HG03045 (cell line): ENCODE measurements at regions not wholly inside any gene's neighbourhood (a gene's known extent, or its start where the extent isn't known, plus 50 kb on each side); places are given as distances from the start of the nearest gene placed in this dataset.
"Not testable (repeated sequence)": the region's sequence is repeated elsewhere in the genome, so short reads cannot be mapped to it uniquely, and the experiment has no call there.

Experiments
- ATAC-seq: cut with Tn5 transposase; IDR thresholded peaks from one replicate; pipeline ENCODE4 v1.9.1; 2021; ENCODE audit warnings: mild to moderate bottlenecking, moderate library complexity; ENCODE audit not compliant: unreplicated experiment

DNA sequence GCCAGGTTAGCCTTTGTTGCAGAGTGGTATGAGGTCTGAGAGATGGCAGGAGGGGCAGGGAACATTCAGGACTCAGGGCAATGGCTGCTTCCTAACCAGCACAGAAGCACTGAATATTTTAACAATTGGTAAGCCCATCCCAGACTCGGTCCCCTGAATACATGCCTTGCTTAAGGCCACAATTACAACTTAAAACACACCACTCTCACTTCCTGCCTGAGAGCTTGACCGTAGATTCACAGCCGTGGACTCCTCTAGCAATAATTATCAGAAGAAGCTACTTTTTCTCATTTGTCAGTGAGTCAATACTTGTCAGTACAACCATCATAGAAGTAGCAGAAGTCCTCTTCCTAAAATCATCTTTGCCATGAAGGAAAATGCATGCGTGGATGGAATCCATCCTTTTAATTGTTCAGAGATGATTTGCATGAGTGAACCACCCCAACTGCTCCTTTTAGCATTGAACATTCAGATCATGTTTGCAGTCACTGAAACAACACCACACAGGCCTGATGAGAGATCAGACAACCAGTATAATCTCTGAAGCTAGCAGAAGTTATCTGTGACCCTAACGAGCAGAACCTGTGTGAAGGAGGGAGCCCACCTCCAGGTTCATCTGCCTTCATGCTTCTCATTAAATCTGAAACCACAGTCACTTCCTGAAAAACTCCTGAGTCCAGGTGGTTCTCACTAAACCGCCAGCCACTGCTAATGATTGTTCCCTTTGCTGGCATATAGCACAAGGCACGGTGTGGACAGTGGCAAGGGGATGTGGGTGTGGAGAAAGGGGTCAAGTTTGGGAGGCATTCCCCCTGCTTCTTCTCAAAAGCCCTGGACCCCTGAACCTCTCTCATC lies 333.9 kb upstream of the CNR1 start:
- ATAC-seq = no peak

DNA sequence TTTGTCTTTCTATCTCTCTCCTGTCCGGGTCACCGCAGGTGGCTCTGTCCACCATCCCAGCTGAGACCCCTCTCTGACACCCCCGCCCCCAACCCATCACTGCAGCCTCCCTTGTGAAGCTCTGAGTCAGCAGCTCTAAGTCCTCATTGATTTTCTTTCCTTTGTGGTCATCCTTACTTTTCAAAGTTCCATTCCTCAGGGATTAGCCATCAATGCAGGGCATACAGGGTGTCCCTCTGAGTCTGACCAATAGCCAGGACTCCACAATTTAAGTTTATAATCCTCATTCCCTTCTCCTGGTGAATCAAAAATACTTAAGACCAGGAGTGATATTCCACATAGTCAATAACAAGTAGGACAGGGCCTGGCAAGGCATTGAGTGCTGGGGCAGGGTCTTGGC lies 333.3 kb upstream of the CNR1 start:
- ATAC-seq = no peak

DNA sequence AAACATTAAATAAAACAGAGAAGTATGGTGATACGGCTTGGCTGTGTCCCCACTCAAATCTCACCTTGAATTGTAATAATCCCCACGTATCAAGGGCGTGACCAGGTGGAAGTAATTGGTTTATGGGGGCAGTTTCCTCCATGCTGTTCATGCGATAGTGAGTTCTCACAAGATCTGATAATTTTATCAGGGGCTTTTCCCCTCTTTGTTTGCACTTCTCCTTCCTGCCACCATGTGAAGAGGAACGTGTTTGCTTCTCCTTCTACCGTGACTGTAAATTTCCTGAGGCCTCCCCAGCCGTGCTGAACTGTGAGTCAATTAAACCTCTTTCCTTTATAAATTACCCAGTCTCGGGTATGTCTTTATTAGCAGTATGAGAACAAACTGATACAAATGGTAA lies 331.3 kb upstream of the CNR1 start:
- not testable (repeated sequence) for ATAC-seq

DNA sequence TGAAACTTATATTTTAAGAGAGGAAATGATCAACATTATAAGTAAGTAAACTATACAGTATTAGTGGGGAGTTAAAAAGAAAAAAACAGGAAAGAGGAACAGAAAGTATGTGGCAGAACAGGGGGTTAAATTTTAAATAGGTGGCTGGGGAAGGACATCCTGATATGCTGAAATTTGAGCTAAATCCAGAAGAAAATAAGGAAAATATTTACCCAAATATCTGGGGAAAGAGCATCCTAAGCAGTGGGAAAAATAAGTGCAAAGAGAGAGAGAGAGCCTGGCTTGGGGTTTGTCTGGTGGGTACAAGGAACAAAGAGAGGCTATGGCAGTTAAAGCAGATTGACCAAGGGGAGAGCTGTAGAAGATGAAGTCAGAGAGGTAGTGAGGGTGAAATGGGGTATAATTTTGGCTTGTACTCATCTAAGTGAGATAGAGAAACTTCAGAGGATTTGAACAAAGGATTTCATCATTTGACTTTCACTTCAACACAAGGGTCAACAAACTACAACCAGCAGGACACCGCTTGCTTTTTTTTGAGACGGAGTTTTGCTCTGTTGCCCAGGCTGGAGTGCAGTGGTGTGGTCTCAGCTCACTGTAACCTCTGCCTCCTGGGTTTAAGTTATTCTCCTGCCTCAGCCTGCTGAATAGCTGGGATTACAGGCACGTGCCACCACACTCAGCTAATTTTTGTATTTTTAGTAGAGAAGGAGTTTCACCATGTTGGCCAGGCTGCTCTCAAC lies 328.4 kb upstream of the CNR1 start:
- peak; percentile 51 for ATAC-seq

DNA sequence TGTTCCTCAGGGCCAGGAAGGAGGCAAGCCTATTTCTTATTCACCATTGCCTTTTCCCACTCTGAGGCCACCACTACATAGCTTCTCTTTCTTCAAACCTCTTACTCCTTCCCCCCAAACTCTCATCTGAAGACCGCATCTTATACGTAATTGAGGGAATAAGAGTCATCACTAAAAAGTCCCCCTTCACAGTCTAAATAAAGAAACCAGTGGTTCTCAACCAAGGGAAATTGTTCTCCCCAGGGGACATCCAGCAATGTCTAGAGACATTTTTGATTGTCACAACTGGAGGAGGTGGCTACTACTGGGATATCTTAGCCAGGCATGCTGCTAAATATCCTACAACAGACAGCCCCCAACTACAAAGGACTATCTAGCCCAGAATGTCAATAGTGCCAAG lies 327.6 kb upstream of the CNR1 start:
- peak; percentile 37 for ATAC-seq

DNA sequence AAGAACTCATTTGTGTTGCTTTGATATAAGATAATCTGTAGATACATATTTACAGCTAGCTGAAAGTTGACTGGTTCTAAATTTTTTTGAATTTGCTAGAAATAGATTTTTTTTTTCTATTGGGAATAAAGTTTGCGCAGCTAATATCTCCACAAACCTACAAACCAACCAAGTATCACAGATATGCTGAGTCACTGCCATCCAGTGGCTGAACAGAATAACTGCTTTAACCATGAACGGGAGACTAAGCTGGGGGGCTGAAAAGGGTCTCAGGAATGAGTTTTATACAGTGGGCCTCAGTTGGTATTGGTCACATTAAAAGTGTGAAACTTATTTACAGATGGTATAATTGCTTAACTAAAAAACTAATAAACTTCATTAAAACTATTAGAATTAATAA lies 326.7 kb upstream of the CNR1 start:
- no peak for ATAC-seq

DNA sequence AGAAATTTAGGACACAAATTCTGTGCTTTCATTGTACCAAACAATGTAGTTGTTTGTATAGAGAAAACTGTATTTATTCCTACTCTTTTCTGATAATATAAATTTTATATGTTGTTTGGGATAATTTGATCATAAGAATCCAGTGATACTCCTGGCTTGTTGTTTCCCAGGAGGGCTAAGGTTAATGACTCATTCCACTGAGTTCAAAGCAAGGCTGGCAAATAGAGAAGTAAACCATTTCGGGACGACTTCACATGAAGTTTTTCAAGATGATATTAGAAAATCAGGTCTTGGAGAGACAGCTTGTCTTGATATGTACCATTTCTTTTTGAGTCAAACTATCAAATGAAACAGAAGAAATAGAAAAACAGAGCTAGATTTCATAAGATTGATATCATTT lies 326.1 kb upstream of the CNR1 start:
- no peak for ATAC-seq

DNA sequence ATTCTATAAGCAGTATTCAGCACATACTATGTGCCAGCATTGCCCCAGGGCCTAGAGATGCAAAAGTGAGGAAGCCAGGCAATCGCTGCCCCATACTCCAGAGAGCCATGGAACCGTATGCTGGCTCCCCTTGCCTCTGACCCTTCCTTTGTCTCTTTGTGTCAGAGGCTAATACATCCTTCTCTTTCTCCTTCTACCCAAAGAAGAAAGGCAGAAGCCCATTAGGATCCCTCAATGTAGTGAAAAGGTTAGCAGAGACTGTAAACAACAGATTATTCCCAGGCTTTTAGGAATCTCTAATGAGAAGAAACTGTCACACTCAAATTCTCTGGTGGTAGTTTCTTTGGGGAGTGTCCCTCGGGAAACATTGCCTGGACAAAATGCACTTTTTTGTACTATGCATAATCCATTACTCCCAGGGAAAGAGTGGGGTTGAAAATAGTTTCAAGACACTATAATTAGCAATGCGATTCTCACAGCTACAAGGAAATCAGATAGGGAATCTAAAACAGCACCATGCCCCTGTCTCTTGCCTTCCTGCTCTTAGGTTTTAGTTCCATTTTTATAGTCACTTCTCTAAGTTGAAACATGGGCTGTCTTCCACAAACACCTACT lies 325.2 kb upstream of the CNR1 start:
- no peak for ATAC-seq

DNA sequence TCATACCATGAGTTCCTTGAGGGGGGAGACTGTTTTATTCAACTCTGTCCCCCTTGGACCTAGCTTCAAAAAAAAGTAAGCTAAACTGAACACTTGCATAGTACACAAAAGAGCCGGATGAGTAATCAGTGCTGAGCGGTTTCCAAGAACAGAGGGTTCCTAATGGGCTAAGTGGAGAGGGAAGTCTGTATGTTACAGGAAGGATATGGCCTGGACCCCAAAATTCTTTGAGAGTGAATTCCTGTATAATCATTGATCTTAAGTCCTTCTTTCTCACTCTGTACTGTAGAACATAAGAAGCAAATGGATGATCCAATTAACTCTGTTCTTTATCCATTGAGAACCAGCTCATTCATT lies 324.7 kb upstream of the CNR1 start:
- no peak for ATAC-seq

DNA sequence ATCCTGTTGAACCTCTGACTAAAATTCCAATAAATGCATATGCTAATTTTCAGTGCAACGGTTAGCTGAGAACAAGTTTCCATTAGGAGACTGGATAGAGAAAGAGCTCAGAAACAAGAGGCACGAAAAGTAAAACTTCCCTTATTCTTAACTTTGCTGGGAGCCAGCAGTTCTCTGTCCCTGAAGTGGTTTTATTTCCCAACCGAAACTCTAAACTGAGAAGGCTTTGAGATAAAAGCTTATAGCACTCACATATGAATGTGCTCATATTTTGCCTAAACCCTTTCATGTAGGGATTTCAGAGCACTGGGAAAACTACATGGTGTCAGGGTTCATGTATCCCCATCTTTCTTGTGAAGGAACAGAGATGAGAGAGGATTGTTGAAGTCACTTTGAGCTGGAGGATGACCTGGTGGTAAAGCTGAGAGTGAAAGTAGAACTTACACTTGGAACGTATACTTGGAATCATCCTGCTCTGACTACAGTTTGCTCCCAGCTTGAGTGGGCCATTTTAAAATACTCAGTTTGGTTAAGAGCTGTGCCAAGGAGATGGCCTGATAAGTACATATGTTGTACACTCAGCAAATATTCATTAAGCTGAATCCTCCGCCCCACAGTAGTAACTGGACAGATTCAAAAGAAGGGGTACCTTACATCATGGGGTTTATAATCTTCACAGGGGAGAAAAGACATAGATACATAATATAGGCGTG lies 324.2 kb upstream of the CNR1 start:
- ATAC-seq = no peak

DNA sequence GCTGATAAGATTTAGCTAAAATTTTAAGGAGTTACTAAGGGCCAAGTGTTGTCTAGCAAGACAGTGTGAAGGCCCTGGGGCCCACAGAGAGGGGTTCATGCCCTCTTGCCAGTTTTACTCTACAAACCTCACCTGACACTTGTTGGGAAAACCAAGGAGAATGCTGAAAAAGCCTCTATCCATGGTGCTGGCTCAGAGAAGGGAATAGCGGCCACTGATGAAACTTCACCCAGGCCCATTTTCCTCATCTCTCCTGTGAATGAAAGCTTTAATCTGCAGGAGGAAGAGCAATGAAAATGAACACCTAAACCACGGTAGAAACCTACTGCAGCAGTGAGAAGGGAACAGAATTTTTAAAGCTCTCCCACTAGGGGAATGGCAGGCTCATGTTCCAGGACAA lies 317.3 kb upstream of the CNR1 start:
- no peak for ATAC-seq

DNA sequence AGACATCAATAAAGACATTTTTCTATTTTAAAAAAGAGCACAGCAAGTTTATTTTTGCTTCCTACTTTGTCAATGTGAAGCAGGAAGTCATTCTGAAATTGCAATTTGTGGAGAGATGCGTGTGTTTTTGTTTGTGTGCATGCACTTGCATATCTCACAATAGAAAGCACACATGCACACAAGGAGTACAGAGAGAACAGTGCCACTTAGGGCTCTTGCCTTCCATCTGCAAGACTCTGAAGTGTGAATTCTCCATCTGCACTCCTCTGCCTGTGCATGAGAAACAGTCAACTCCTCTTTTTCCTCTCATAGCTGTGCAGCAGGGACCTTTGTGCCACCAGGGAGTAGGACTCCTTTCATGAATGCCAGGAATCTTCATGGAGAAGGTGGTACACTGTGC lies 316.3 kb upstream of the CNR1 start:
- ATAC-seq = no peak

DNA sequence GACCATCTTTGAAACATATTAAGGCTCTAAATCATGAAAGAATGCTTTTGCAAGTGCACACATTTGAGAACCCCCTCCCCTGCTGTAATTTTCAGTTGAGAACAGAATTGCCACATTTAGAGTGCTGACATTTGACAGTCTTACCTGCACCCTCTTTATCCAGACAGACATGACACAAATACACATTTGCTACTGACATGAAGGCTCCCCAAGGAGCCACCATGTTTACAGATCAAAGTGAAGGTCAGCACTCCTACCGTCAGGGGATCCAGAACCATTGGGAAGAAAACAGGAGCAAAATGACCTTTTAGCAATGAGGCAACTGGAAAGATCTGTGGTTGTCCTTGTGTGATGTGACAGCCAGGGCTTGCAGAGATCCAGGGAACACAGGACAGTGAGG lies 315.4 kb upstream of the CNR1 start:
- no peak for ATAC-seq

DNA sequence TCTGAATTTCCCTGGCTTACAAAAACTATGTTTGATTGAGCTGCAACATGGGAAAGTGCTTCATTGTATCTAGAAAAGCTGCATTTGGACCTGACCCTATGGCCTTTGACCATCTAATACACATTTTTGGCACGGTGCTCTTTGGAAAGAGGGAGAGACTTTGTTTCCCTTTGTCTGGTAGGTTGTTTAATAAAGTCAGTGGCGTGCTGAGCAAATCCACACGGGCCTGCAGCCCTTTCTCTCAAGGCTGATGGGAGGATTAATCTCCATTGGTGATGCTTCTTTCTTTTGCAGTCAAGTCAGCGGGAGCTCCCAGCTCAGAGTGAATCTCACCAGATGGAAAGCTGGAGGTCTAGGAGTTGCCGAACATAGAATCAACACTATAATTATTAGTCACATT lies 314.7 kb upstream of the CNR1 start:
- no peak for ATAC-seq

DNA sequence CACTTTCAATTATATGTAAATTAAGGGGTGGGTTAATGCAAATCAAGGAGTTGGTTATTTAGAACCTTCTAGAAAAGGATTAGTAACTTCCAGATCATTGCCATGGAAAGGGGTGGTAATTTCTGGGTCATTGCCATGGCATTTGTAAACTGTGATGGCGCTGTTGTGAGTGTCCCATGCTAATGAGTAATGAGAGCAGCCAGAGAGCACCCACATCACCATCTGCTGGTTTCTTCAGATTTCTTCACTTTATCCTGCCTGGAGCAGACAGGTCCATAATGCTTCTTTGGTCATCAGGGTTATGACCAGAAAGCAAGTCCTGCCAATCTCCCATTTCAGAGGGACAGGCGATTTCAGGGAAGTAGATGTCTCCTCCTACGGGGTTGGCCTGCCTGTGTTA lies 311.3 kb upstream of the CNR1 start:
- no peak for ATAC-seq

DNA sequence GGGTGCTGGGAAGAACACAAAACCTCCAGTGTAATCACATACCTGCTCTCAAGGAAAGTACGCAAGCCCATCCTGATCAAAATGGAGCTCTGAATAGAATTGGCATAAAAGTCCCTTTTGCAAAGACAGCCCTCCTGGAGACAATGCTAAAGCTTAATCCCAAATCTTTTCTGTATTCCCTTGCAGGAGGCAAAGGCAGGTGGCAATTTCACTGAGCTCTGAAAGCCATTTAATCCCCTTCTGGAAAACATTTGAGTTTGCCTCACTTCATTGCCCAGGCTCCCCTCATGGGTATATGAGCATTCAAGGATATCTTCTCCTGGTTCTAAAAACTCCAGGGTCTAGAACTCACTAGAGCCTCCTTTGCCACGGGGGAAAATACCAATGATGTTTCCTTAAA lies 310.2 kb upstream of the CNR1 start:
- ATAC-seq = no peak

DNA sequence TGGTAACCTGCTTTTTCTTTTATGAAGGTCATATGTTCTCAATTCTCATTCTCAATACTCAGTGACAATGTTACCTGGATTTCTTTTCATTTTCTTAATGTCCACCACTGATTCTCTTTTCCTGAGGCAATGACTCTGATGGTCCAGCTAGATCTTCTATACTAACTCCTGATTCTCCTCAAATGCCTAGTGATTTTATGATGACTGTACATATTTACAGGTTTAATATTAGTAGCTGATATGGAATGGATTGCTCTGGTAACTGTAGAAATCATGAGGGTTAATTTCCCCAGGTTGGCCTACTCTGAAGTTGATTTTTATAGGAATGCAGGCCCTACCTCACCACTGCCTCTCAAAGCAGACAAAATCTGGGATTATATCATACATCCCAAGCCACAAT lies 308.6 kb upstream of the CNR1 start:
- ATAC-seq = no peak

DNA sequence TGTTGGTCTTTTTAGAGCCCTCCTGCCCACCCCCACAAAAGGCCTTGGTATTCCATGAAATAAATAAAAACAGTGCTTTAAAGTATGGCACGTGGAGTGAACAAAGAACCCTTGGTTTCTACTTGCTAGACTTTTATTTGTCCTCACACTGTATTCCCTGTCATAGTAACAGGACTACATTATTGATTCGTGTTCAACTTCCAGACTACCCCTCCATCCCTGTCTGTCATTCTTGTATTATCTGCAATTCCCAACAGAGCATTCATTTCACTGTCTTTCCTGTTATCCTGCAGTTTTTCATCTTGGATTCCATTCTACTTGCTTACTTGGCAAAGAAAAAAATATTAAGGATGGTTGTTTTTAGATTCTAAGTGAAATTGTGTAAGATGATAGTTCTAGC lies 307.4 kb upstream of the CNR1 start:
- no peak for ATAC-seq

DNA sequence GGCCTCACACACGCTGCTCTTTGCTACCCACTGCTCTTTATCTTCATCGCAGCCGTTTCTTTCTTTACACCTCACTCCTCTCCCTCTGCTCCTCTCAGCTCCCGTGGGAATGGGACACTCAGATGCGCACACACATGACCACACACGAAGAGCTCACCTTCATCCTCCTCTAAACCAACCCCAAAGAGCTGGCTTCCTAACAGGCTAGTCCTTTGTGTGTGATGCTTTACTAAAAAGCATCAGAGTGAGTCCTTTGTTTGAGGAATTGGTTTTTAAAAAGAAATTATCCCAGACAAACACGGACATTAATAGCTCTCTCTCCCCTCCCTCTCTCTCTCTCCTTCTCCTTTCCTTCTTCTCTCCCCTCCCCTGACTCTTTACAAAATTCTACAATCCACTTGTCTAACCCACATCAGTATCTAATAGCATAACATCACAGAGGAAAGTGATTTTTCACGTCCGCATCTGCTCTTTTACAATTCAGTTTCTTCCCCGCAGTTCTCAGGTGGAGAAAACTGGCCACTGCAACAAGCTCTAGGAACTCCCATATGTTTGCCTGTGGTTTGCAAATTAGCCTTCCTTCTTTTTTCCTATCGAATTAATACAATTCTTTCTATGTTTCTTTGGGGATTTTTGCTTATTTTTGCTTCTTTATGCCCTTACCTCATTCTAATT lies 306.8 kb upstream of the CNR1 start:
- ATAC-seq = no peak

DNA sequence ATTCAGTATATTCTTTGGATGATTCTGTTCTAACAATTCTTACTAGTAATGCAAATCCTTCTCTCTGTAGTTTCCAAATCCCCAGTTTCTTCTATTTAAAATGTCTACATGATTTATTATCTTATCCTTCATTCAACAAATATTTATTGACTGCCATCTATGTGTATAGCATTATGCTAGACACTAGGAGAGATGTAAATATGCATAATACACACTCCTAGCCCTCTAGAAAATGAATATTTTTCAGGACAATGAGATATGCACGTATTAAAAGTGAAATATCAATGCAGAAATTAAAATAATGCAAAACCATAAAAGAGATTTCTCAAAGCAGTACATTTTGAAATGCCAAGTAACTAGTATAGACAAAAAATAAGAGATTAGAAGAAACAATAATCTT lies 293.5 kb upstream of the CNR1 start:
- no peak for ATAC-seq

DNA sequence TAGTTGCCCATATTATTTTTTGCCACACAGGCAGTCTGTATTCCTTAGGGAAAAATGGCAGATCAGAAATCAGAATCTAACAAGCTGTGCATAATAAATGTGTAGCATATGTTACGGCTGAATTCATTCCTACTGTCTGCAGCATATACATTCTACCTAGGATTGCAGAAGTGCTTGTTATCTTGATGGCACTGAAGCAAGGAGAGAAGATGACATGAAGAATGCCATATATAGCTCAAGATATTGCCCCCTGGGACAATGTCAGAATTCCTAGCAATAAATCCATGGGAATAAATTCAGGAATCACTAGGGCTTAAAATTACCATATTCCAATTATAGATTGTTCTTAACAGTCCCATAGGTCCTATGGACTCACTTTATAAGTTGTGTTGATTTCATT lies 293.0 kb upstream of the CNR1 start:
- no peak for ATAC-seq
